GM20000 (cell line): ENCODE measurements at regions not wholly inside any gene's neighbourhood (a gene's known extent, or its start where the extent isn't known, plus 50 kb on each side); places are given as distances from the start of the nearest gene placed in this dataset.
"Not testable (repeated sequence)": the region's sequence is repeated elsewhere in the genome, so short reads cannot be mapped to it uniquely, and the experiment has no call there.

Experiments
- DNase-seq: peaks from one replicate; pipeline ENCODE4 v3.0.0; 2012; ENCODE audit warnings: low spot score
- TF ChIP-seq, protein P1 (sequence below): IDR thresholded peaks from 2 replicates; pipeline ENCODE4 v1.5.1; 2012; ENCODE audit warnings: mild to moderate bottlenecking, control low read depth; ENCODE audit errors: extremely low read depth, missing control alignments

DNA sequence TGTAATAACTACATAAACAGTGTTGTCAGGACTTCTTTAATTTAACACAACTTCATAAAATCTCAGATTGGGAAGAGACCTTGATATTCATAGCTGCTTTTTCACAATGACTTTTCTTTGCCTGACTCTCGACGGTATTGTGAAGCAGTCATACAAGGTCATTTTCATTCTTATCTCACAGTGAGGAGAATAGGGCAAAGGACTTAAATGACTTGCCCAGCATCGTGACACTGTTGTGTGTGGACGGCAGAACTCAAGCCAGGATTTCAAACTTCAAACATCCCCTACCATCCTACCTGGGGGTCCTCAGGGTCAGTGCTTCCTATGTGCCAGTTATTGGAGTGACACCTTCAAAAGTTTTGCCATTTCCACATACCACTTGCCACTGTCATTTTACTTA, 138.5 kb upstream of the GDF10 start:
- DNase-seq, result no peak
- TF ChIP-seq, protein P1, sequence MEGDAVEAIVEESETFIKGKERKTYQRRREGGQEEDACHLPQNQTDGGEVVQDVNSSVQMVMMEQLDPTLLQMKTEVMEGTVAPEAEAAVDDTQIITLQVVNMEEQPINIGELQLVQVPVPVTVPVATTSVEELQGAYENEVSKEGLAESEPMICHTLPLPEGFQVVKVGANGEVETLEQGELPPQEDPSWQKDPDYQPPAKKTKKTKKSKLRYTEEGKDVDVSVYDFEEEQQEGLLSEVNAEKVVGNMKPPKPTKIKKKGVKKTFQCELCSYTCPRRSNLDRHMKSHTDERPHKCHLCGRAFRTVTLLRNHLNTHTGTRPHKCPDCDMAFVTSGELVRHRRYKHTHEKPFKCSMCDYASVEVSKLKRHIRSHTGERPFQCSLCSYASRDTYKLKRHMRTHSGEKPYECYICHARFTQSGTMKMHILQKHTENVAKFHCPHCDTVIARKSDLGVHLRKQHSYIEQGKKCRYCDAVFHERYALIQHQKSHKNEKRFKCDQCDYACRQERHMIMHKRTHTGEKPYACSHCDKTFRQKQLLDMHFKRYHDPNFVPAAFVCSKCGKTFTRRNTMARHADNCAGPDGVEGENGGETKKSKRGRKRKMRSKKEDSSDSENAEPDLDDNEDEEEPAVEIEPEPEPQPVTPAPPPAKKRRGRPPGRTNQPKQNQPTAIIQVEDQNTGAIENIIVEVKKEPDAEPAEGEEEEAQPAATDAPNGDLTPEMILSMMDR, result no peak

DNA sequence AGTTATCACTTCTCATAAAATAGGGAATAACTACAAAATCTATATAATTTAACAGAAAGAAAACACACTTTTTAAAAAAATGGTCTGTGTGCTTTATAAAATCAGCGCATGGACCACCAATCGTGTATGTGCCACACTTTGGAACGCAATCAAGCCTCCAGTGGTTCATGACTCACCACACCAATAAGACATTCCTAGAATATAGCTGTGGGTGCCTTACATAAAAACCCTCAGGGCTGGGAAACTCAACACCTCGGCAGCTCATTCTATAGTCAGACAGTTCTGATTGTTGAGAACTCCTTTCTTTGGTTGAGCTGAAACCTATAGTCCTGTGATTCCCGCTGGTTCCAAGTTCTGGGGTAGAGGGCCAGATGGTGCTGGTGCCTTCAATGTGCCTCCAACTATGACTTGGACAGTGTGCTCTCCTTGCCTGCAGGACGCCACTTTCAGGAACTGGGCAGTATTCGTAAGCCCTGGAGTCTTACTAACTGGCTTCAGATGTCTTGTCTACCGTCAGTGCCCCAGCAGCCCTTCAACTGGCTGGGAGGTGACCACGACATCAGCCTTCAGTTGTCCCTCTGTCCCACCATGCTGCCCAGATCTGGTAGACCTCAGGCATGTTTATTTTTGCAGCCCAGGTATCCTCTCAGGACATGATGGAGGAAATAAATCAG, 135.7 kb upstream of the GDF10 start:
- TF ChIP-seq, protein P1, result no peak
- DNase-seq, result no peak

DNA sequence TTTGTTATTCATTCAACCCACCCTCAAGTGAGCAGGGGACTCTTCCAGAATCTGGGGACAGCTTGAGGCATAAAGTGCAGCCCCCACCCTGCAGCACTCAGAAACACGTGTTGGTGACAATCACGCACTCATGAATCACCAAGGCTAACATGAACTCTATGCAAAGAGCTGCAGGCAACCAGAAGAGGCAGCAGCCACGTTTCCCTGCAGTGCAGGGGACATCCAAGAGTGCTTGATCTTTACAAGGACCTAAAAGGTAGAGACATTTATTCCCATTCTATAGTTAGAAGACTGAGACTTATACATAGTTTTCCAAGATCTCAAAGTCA, 135.2 kb upstream of the GDF10 start:
- no peak for DNase-seq
- TF ChIP-seq, protein P1, result no peak

DNA sequence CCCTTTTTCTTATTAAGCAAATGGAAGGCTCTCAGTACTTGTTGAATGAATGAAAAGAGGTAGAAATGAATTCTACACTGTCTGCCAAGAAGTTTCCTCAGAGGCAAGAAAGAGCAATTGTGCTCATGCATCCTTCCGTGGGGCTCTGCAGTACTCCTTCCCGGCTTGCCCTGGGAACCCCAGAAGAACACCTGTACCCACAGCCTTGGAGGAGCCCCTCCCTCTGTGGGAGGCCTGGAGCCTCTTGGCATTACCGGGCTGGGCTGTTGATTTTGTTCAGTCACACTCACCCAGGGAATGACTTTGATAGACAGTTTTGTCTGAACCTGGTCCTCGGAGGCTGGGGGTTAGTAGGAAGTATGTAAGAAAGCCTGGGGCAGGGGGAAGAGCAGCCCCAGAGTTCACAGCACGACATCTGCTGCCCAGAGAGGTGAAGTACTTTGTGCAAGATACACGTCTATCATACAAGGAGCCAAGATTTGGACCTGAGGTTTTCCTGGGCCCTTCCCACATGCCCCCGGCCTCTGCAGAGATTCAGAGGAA, 134.8 kb upstream of the GDF10 start:
- DNase-seq, result no peak
- TF ChIP-seq, protein P1, result no peak

DNA sequence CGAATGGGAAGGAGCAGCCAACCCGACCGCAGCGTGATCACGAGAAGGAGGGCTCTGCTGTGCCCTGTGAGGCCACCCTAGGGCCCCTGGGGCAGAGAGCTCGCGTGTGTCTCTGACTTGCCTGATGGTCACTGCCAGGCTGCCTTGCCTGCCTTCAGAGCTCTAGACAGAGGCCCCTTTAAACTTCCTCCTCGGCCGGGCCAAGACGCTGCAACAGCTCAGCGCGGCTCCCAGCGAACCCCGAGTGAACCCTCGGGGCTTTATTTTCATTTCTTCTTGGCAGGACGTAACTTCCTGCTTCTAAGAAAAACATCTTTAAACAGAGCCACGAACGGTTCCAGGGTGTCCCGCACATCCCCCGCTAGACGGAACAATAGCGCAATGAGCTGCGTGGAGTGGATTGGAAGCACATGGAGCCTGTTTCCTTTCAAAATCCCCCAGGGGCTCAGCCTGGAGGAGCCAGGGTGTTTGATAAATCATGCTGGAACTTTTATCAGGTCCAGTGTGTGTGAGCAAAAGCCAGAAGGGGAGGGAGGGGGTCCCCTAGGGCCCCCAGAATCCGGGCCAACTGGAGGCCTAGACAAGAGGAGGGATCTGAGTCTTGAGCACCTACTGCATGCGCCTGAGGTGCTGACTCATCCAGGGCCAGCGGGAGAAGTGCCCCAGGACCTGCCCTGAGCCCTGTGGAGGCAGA, 134.1 kb upstream of the GDF10 start:
- TF ChIP-seq, protein P1, result no peak
- DNase-seq, result no peak

DNA sequence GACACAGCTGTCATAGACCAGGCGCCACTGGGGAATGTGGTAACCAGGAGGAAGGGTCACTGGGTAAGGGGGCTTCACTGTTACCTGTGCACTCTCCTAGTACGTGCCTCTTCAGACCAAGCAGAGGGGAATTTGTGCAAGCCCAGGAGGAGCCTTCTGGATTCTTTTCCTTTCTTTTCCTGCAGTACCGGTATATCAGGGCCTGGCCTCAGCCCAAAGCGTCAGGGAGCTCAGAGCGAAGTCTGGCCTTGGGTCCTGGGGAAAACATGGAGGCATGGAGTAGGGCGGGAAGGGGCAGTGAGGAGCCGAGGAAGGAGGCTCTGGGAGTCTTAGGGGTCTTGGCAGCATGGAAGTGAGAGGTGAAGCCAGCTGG, 133.6 kb upstream of the GDF10 start:
- TF ChIP-seq, protein P1, result no peak
- no peak for DNase-seq

DNA sequence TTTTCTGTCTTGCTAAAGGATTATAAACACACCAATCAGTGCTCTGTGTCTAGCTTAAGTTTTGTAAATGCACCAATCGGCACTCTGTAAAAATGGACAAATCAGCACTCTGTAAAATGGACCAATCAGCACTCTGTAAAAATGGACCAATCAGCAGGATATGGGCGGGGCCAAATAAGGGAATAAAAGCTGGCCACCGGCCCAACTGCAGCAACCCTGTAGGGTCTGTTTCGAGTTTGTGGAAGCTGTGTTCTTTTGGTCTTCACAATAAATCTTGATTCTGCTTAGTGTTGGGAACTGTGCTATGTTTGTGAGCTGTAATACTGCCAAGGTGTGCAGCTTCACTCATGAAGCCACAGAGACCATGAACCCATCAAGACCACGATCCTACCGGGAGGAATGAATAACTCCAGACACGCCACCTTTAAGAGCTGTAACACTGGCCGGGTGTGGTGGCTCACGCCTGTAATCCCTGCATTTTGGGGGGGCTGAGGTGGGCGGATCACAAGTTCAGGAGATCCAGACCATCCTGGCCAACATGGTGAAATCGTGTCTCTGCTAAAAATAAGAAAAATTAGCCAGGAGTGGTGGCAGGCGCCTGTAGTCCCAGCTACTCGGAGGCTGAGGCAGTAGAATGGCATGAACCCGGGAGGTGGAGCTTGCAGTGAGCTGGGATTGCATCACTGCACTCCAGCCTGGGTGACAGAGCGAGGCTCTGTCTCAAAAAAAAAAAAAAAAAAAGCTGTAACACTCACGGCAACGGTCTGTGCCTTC, 133.0 kb upstream of the GDF10 start:
- not testable (repeated sequence) for DNase-seq
